GM10266 (cell line): ENCODE measurements at regions not wholly inside any gene's neighbourhood (a gene's known extent, or its start where the extent isn't known, plus 50 kb on each side); places are given as distances from the start of the nearest gene placed in this dataset.
"Not testable (repeated sequence)": the region's sequence is repeated elsewhere in the genome, so short reads cannot be mapped to it uniquely, and the experiment has no call there.

Experiments
- DNase-seq: peaks from one replicate; pipeline ENCODE4 v3.0.0; 2012; ENCODE audit errors: extremely low spot score
- CTCF ChIP-seq: IDR thresholded peaks from 2 replicates; pipeline ENCODE4 v1.5.1; 2012; ENCODE audit warnings: mild to moderate bottlenecking, low read depth; ENCODE audit not compliant: control insufficient read depth, insufficient read depth; ENCODE audit errors: missing control alignments

GRCh38 chr12:124218243-124218560 lies 76.7 kb upstream of the RFLNA start:
- no peak for TF ChIP-seq CTCF
- DNase-seq, result no peak

GRCh38 chr12:124218650-124219049 lies 76.2 kb upstream of the RFLNA start:
- DNase-seq, result not testable (repeated sequence)

GRCh38 chr12:124222368-124223245 lies 72.3 kb upstream of the RFLNA start:
- no peak for TF ChIP-seq CTCF
- no peak for DNase-seq

GRCh38 chr12:124223733-124224138 lies 71.2 kb upstream of the RFLNA start:
- DNase-seq, result not testable (repeated sequence)

- TF ChIP-seq CTCF, result no peak
- DNase-seq, result no peak
These were observed 70.3 kb upstream of the RFLNA start for GRCh38 chr12:124224535-124225110.

GRCh38 chr12:124225730-124226129 lies 69.2 kb upstream of the RFLNA start:
- no peak for TF ChIP-seq CTCF
- no peak for DNase-seq

- no peak for DNase-seq
- no peak for TF ChIP-seq CTCF
These were observed 66.8 kb upstream of the RFLNA start for GRCh38 chr12:124227951-124228711.

- DNase-seq, result no peak
- no peak for TF ChIP-seq CTCF
These were observed 65.4 kb upstream of the RFLNA start for GRCh38 chr12:124229520-124229919.
